HUES64 (cell line): ENCODE measurements at regions not wholly inside any gene's neighbourhood (a gene's known extent, or its start where the extent isn't known, plus 50 kb on each side); places are given as distances from the start of the nearest gene placed in this dataset.

Experiments used
- H3K27ac ChIP-seq: 2 replicates; pipeline ENCODE4 v1.7.0; 2013; ENCODE audit warnings: low read depth, low read length, inconsistent platforms
- H3K27me3 ChIP-seq: 2 replicates; pipeline ENCODE4 v1.6.1; 2013; ENCODE audit warnings: mild to moderate bottlenecking, low read length; ENCODE audit not compliant: insufficient read depth
- H3K36me3 ChIP-seq: 2 replicates; pipeline ENCODE4 v1.6.1; 2013; ENCODE audit warnings: mild to moderate bottlenecking, low read length; ENCODE audit not compliant: insufficient read depth
- H3K4me1 ChIP-seq: 2 replicates; pipeline ENCODE4 v1.6.1; 2013; ENCODE audit warnings: mild to moderate bottlenecking, low read length, moderate library complexity; ENCODE audit not compliant: insufficient read depth
- H3K4me3 ChIP-seq: 2 replicates; pipeline ENCODE4 v1.5.1; 2013; ENCODE audit warnings: mild to moderate bottlenecking, low read length, moderate library complexity
- H3K9ac ChIP-seq: 2 replicates; pipeline ENCODE4 v1.6.1; 2013; ENCODE audit warnings: mild to moderate bottlenecking, low read depth, low read length
- H3K9me3 ChIP-seq: 2 replicates; pipeline ENCODE4 v1.6.1; 2013; ENCODE audit warnings: low read depth, low read length; ENCODE audit not compliant: insufficient read depth
- WGBS: fragments of 150-250, 120-280 bp; methylation state at CpG from one replicate; pipeline ENCODE4 v1.1.7; 2013; ENCODE audit warnings: missing lambda C conversion rate; 5-methylcytosine and 5-hydroxymethylcytosine counted together

- WGBS: 100% methylated on average over 1 of the region's 1 CpG
- Histone ChIP-seq H3K4me1 (peaks cover 18% of the 10 kb centered on the region), H3K9me3 (no peaks in the 10 kb centered on the region)
These were observed 603.9 kb downstream of the DMRTA1 start for GRCh38 chr9:23050548-23050947.

DNA sequence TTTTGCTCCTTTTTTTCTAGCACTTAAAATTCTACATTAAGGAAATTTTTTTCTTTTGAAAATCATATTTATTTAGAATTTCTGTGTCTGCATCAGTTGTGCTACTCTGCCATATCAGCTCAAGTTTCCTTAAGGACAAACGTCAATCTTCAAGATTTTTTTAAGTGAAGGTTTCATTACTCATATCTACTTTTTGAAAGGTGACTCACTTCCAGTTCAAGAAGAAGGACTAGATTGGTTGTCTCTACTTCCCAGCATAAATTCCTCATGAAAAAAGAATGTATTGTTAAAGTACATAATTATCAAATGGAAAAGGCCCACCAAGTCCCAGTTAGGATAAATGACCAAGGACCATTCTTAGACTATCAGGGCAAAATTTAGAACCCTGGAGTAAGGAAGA is 626.5 kb downstream of the DMRTA1 start:
- Histone ChIP-seq H3K9ac (no peak overlapping the region), H3K4me3 (no peak overlapping the region), H3K27me3 (no peaks in the 10 kb centered on the region), H3K4me1 (no peaks in the 10 kb centered on the region), H3K9me3 (no peaks in the 10 kb centered on the region), H3K36me3 (no peaks in the 10 kb centered on the region), H3K27ac (no peak overlapping the region)
- no CpG with 5 or more reads among the region's 1 CpG for WGBS

More at GRCh38 chr9:23050548-23050947, 603.9 kb downstream of the DMRTA1 start:
- H3K27me3 ChIP-seq: no peaks in the 10 kb centered on the region
- no peak overlapping the region for H3K27ac ChIP-seq
- no peak overlapping the region for H3K9ac ChIP-seq
- no peaks in the 10 kb centered on the region for H3K36me3 ChIP-seq
- H3K4me3 ChIP-seq: no peak overlapping the region

GRCh38 chr9:23079798-23080197 is 633.2 kb downstream of the DMRTA1 start:
- no peak overlapping the region for H3K9ac ChIP-seq
- H3K4me1 ChIP-seq: peaks cover 12% of the 10 kb centered on the region; the same call in 1 of the 2 replicates
- 80% methylated on average over 1 of the region's 2 CpGs for WGBS
- no peaks in the 10 kb centered on the region for H3K36me3 ChIP-seq
- no peaks in the 10 kb centered on the region for H3K27me3 ChIP-seq
- 0 out of 2 replicates have a peak, but pooled peaks cover 2% of the 10 kb centered on the region for H3K9me3 ChIP-seq
- H3K27ac ChIP-seq: no peak overlapping the region
- H3K4me3 ChIP-seq: no peak overlapping the region

- H3K27me3 ChIP-seq: no peaks in the 10 kb centered on the region
- 0 out of 2 replicates have a peak, but pooled peaks cover 2% of the 10 kb centered on the region for H3K9me3 ChIP-seq
- no peaks in the 10 kb centered on the region for H3K36me3 ChIP-seq
- H3K27ac ChIP-seq: no peak overlapping the region
- H3K4me3 ChIP-seq: no peak overlapping the region
- 90% methylated on average over 5 of the region's 5 CpGs for WGBS
- peaks cover 12% of the 10 kb centered on the region; the same call in 1 of the 2 replicates for H3K4me1 ChIP-seq
- H3K9ac ChIP-seq: no peak overlapping the region
These were observed 634.8 kb downstream of the DMRTA1 start for GRCh38 chr9:23081377-23081776.

GRCh38 chr9:23088932-23089364 is 642.3 kb downstream of the DMRTA1 start:
- Histone ChIP-seq H3K9me3 (0 out of 2 replicates have a peak, but pooled peaks cover under 1% of the 10 kb centered on the region), H3K36me3 (no peaks in the 10 kb centered on the region), H3K4me1 (no peaks in the 10 kb centered on the region), H3K27me3 (no peaks in the 10 kb centered on the region), H3K4me3 (no peak overlapping the region), H3K27ac (no peak overlapping the region), H3K9ac (no peak overlapping the region)
- 58% methylated on average over 5 of the region's 5 CpGs for WGBS

GRCh38 chr9:23117616-23118015 is 671.0 kb downstream of the DMRTA1 start:
- Histone ChIP-seq H3K36me3 (no peaks in the 10 kb centered on the region), H3K9ac (no peak overlapping the region), H3K4me1 (no peaks in the 10 kb centered on the region), H3K27ac (no peak overlapping the region), H3K27me3 (no peaks in the 10 kb centered on the region), H3K9me3 (no peaks in the 10 kb centered on the region), H3K4me3 (no peak overlapping the region)
- 90% methylated on average over 2 of the region's 2 CpGs for WGBS

DNA sequence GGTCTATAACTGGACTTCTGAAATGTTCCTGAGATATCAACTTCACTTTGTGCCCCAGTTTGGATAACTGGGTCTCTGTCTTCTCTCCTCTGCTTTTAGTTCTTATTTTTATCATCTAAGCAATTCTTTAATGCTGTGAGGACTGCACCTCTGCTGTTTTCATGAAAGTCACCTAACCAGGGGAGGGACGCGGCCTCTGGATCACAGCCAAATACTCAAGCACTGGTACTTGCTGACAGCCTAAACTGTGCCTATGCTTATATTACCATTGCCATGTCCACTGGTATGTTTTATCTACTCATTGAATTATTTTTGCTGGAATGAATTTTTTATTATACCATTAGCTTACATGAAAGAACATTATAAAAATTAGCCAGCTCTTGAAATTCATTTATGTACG is 674.0 kb downstream of the DMRTA1 start:
- Histone ChIP-seq H3K4me3 (no peak overlapping the region), H3K4me1 (no peaks in the 10 kb centered on the region), H3K36me3 (no peaks in the 10 kb centered on the region), H3K9ac (no peak overlapping the region), H3K9me3 (no peaks in the 10 kb centered on the region), H3K27ac (no peak overlapping the region), H3K27me3 (no peaks in the 10 kb centered on the region)
- WGBS: 100% methylated on average over 2 of the region's 3 CpGs

- no peak overlapping the region for H3K27ac ChIP-seq
- no peaks in the 10 kb centered on the region for H3K9me3 ChIP-seq
- no peaks in the 10 kb centered on the region for H3K36me3 ChIP-seq
- H3K9ac ChIP-seq: no peak overlapping the region
- H3K4me3 ChIP-seq: no peak overlapping the region
- 81% methylated on average over 5 of the region's 5 CpGs for WGBS
- no peaks in the 10 kb centered on the region for H3K27me3 ChIP-seq
- no peaks in the 10 kb centered on the region for H3K4me1 ChIP-seq
These were observed 676.5 kb downstream of the DMRTA1 start for GRCh38 chr9:23123048-23123632.

GRCh38 chr9:23145467-23145866 is 680.6 kb downstream of the ELAVL2 start:
- Histone ChIP-seq H3K9ac (no peak overlapping the region), H3K36me3 (no peaks in the 10 kb centered on the region), H3K9me3 (peaks cover 15% of the 10 kb centered on the region; the same call in 1 of the 2 replicates), H3K27ac (no peak overlapping the region), H3K4me1 (no peaks in the 10 kb centered on the region), H3K27me3 (no peaks in the 10 kb centered on the region), H3K4me3 (no peak overlapping the region)
- 88% methylated on average over 1 of the region's 1 CpG for WGBS

- H3K9me3 ChIP-seq: no peaks in the 10 kb centered on the region
- WGBS: 94% methylated on average over 7 of the region's 7 CpGs
- H3K4me3 ChIP-seq: no peak overlapping the region
- H3K36me3 ChIP-seq: no peaks in the 10 kb centered on the region
- H3K9ac ChIP-seq: no peak overlapping the region
- no peaks in the 10 kb centered on the region for H3K27me3 ChIP-seq
- no peaks in the 10 kb centered on the region for H3K4me1 ChIP-seq
- no peak overlapping the region for H3K27ac ChIP-seq
These were observed 673.0 kb downstream of the ELAVL2 start for GRCh38 chr9:23153058-23153457.

GRCh38 chr9:23160491-23160890 is 665.5 kb downstream of the ELAVL2 start:
- WGBS: 94% methylated on average over 2 of the region's 2 CpGs
- H3K36me3 ChIP-seq: no peaks in the 10 kb centered on the region
- no peak overlapping the region for H3K4me3 ChIP-seq
- no peak overlapping the region for H3K27ac ChIP-seq
- no peaks in the 10 kb centered on the region for H3K4me1 ChIP-seq
- H3K27me3 ChIP-seq: no peaks in the 10 kb centered on the region
- no peaks in the 10 kb centered on the region for H3K9me3 ChIP-seq
- no peak overlapping the region for H3K9ac ChIP-seq
